HAP-1 (cell line): ENCODE measurements at regions not wholly inside any gene's neighbourhood (a gene's known extent, or its start where the extent isn't known, plus 50 kb on each side); places are given as distances from the start of the nearest gene placed in this dataset.
A peak's percentile ranks its signal among the peaks of the same experiment; 100 is the strongest.
"Not testable (repeated sequence)": the region's sequence is repeated elsewhere in the genome, so short reads cannot be mapped to it uniquely, and the experiment has no call there.

ENCODE experiments used
- DNase-seq, 2 experiments: peaks; one replicate each; pipeline ENCODE4 v3.0.0-alpha.2; 2016 to 2020; ENCODE audit warnings: low spot score in 2 of 2
- H3K27me3 ChIP-seq: fragments of 250-450 bp; sonication (Bioruptor Pico); 2 replicates; pipeline ENCODE4 v1.5.1; 2020; ENCODE audit warnings: low read depth, mild to moderate bottlenecking, moderate library complexity
- H3K36me3 ChIP-seq: fragments of 250-450 bp; sonication (Bioruptor Pico); replicated peaks from 2 replicates; pipeline ENCODE4 v1.5.1; 2020; ENCODE audit warnings: mild to moderate bottlenecking
- H3K4me1 ChIP-seq: fragments of 250-450 bp; sonication (Bioruptor Pico); 2 replicates; pipeline ENCODE4 v1.5.1; 2020; ENCODE audit warnings: mild to moderate bottlenecking
- H3K4me3 ChIP-seq: fragments of 250-450 bp; sonication (Bioruptor Pico); 2 replicates; pipeline ENCODE4 v1.5.1; 2020; ENCODE audit warnings: mild to moderate bottlenecking, moderate library complexity
- H3K9me3 ChIP-seq: fragments of 250-450 bp; sonication (Bioruptor Pico); 2 replicates; pipeline ENCODE4 v1.5.1; 2020; ENCODE audit warnings: mild to moderate bottlenecking, moderate library complexity
- in situ Hi-C: fragments of 300-500 bp; cut with MboI; formaldehyde crosslinking; loops from 3 replicates; pipeline ENCODE4 v1.14.3; 2020; ENCODE audit warnings: low sequenced_read_pairs, inconsistent platforms, mixed read lengths

DNA sequence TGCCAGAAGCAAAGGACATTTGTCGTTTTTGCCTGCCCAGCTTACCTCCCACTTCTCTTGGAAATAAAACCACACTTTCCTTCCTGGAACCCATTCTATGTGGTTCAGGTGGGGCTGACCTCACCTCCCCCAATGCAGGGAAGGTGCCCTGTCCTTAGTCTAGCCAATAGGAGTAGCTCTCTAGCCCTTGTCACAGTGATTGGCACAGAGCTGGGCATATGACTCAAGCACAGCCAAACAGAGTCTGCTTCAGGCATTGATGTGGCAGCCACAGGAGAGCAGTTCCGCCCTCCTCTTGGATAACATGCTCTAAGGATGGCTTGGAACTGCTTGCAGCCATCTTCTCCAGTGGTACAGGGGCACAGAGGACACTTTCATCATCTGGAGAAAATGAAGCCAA lies 134.0 kb downstream of the LRIG2 start:
- peaks cover 2% of the 10 kb centered on the region; the same call in 1 of the 2 replicates for H3K4me1 ChIP-seq
- DNase-seq, result no peak
- no peaks in the 10 kb centered on the region for H3K36me3 ChIP-seq
- H3K27me3 ChIP-seq, result no peaks in the 10 kb centered on the region
- H3K9me3 ChIP-seq, result no peaks in the 10 kb centered on the region
- in situ Hi-C loops, result no loop called here
- H3K4me3 ChIP-seq, result no peak overlapping the region

DNA sequence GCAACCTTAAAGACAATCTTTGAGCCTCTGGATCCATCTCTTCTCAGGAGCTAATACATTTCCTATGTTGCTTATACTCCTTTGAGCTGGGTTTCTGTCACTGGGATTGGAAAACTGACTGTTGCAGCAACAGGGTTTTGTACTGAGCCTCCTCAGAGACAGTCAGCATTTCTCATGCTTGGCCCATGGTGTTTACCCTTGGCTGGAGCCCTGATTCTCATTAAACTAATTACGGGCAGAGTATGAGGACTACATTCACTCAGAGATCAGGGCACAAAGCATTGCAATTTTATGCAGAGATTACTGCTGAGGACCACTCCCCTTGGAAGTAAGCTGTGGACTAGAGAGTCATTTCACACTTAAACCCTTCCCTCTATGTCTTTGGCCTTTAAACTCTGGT lies 134.5 kb downstream of the LRIG2 start:
- Histone ChIP-seq H3K4me1 (no peaks in the 10 kb centered on the region), H3K36me3 (no peaks in the 10 kb centered on the region), H3K4me3 (no peak overlapping the region), H3K27me3 (no peaks in the 10 kb centered on the region), H3K9me3 (no peaks in the 10 kb centered on the region)
- no peak for DNase-seq
- in situ Hi-C loops, result no loop called here

DNA sequence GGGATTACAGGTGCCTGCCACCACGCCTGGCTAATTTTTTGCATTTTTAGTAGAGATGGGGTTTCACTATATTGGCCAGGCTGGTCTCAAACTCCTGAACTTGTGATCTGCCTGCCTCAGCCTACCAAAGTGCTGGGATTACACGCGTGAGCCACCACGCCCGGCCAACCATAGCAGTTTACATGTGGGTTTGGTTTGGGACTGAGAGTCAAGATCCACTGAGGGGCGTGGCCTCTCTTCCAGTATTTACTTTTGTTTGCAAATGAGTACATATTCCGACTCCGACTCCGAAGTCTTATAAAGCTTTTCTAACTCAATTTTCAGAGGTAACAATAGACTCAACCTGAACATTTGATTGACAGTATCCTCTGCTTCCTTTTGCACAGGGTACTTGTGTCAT lies 135.4 kb downstream of the LRIG2 start:
- in situ Hi-C loops, H3K4me3 ChIP-seq: not testable (repeated sequence)

GRCh38 chr1:113210248-113210647 lies 137.2 kb downstream of the LRIG2 start:
- Histone ChIP-seq H3K4me1 (no peaks in the 10 kb centered on the region), H3K4me3 (no peak overlapping the region), H3K36me3 (no peaks in the 10 kb centered on the region), H3K9me3 (0 out of 2 replicates have a peak, but pooled peaks cover 3% of the 10 kb centered on the region), H3K27me3 (no peaks in the 10 kb centered on the region)
- in situ Hi-C loops, result no loop called here
- no peak for DNase-seq

More for the DNA sequence above, 135.4 kb downstream of the LRIG2 start:
- not testable (repeated sequence) for H3K36me3 ChIP-seq, H3K4me1 ChIP-seq, DNase-seq, H3K27me3 ChIP-seq, H3K9me3 ChIP-seq

DNA sequence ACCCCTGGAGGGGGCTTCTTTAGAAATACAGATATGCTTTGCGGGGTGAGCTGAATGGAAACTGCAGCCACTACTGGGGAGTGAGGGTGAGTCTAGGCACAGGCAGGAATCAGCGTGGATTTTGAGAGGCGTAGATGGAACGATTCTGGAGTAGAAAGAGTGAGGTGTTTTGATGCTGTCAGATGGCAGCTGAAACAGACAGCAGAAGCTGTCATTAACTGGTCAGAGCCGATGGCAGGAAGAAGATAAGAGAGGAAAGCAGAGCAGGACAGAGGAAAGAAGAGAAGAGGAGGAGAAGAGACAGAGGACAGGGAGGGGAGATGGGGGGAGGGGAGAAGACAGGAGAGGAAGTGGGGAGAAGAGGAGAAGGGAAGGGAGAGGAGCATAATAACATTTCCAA lies 138.5 kb downstream of the LRIG2 start:
- Histone ChIP-seq H3K4me1 (no peaks in the 10 kb centered on the region), H3K36me3 (no peaks in the 10 kb centered on the region), H3K4me3 (no peak overlapping the region), H3K27me3 (no peaks in the 10 kb centered on the region), H3K9me3 (0 out of 2 replicates have a peak, but pooled peaks cover 5% of the 10 kb centered on the region)
- no peak for DNase-seq
- in situ Hi-C loops, result no loop called here

DNA sequence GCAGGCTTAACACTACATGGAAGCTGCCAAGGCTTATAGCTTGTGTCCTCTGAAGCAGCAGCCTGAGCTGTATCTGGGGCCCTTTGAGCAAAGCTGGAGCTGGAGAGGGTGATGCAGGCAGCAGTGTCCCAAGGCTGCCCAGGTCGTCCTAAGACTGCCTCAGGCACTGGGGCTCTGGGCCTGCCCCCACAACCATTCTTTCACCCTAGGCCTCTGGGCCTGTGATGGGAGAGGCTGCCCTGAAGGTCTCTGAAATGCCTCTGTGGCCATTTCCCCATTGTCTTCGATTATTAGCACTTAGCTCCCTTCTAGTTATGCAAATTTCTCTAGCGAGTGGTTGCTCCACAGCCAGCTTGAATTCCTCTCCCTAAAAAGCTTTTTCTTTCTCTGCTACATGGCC lies 142.0 kb downstream of the LRIG2 start:
- Histone ChIP-seq H3K36me3 (no peaks in the 10 kb centered on the region), H3K4me1 (no peaks in the 10 kb centered on the region), H3K9me3 (0 out of 2 replicates have a peak, but pooled peaks cover 5% of the 10 kb centered on the region), H3K4me3 (no peak overlapping the region), H3K27me3 (no peaks in the 10 kb centered on the region)
- in situ Hi-C loops, result no loop called here
- DNase-seq, result no peak

- no peaks in the 10 kb centered on the region for H3K27me3 ChIP-seq
- H3K36me3 ChIP-seq, result no peaks in the 10 kb centered on the region
- in situ Hi-C loops, result no loop called here
- H3K4me1 ChIP-seq, result peaks cover 9% of the 10 kb centered on the region
- H3K4me3 ChIP-seq, result no peak overlapping the region
- H3K9me3 ChIP-seq, result 0 out of 2 replicates have a peak, but pooled peaks cover 5% of the 10 kb centered on the region
- no peak for DNase-seq
These were observed 143.7 kb downstream of the LRIG2 start for GRCh38 chr1:113216664-113217063.

GRCh38 chr1:113217447-113218208 lies 144.6 kb downstream of the LRIG2 start:
- Histone ChIP-seq H3K4me3 (no peak overlapping the region), H3K4me1 (peaks cover 9% of the 10 kb centered on the region), H3K27me3 (no peaks in the 10 kb centered on the region), H3K36me3 (no peaks in the 10 kb centered on the region), H3K9me3 (0 out of 2 replicates have a peak, but pooled peaks cover 5% of the 10 kb centered on the region)
- DNase-seq, result no peak
- in situ Hi-C loops, result no loop called here

DNA sequence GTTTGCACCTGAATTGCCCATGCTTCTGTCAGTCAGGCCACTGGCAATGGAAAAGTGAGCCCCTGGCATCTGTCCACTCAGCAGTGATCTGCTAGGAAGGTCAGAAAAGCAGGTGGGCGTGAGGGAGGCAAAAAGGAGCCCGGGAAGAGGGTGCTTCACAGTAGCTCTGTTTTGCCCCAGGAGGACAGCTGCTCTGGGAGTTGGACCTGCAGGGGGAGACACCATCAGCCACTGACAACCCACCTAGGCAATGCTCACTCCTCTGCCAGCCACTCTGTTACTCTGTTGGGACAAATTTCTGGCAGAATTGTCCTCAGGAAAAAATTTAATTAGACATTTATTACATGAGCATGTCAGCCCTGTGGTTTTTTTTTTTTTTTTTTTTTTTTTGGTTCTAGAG lies 146.4 kb downstream of the LRIG2 start:
- Histone ChIP-seq H3K4me1 (peaks cover 9% of the 10 kb centered on the region), H3K27me3 (no peaks in the 10 kb centered on the region), H3K9me3 (0 out of 2 replicates have a peak, but pooled peaks cover 4% of the 10 kb centered on the region), H3K4me3 (no peak overlapping the region), H3K36me3 (no peaks in the 10 kb centered on the region)
- peak in 1 of 2 experiments; percentile 30 for DNase-seq
- in situ Hi-C loops, result no loop called here

- in situ Hi-C loops, result no loop called here
- Histone ChIP-seq H3K4me1 (peaks cover 9% of the 10 kb centered on the region), H3K27me3 (no peaks in the 10 kb centered on the region), H3K36me3 (no peaks in the 10 kb centered on the region), H3K4me3 (no peak overlapping the region), H3K9me3 (0 out of 2 replicates have a peak, but pooled peaks cover 2% of the 10 kb centered on the region)
- DNase-seq, result no peak
These were observed 146.8 kb downstream of the LRIG2 start for GRCh38 chr1:113219828-113220227.

GRCh38 chr1:113223040-113223439 lies 150.0 kb downstream of the LRIG2 start:
- no peak for DNase-seq
- Histone ChIP-seq H3K27me3 (peaks cover under 1% of the 10 kb centered on the region; the same call in 1 of the 2 replicates), H3K4me1 (peaks cover 9% of the 10 kb centered on the region), H3K9me3 (no peaks in the 10 kb centered on the region; the same call in 1 of the 2 replicates), H3K36me3 (no peaks in the 10 kb centered on the region), H3K4me3 (no peak overlapping the region)
- in situ Hi-C loops, result no loop called here

DNA sequence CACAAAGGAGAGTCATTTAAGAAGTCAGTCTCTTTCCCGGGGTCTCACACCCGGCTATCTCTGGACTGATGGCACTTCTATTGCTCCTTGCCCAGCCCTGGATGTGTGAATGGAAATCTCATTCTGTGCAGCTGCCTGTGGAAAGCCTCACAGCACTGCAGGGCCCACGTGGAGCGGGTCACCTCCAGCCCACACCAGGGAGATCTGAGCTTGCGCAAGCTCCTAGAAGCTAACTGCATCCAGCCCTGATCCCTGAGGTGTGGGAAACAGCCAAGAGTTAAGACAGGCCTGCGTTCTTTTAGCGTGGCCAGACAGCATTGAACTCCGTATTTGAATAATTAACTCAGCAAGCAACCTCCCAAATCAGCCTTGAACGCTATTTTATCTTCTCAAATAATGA lies 150.5 kb downstream of the LRIG2 start:
- no peaks in the 10 kb centered on the region; the same call in 1 of the 2 replicates for H3K9me3 ChIP-seq
- no peak overlapping the region for H3K4me3 ChIP-seq
- H3K36me3 ChIP-seq, result no peaks in the 10 kb centered on the region
- DNase-seq, result no peak
- H3K27me3 ChIP-seq, result peaks cover 6% of the 10 kb centered on the region; the same call in 1 of the 2 replicates
- in situ Hi-C loops, result no loop called here
- H3K4me1 ChIP-seq, result peaks cover 9% of the 10 kb centered on the region

- in situ Hi-C loops, result no loop called here
- H3K27me3 ChIP-seq, result peaks cover 9% of the 10 kb centered on the region; the same call in 1 of the 2 replicates
- no peaks in the 10 kb centered on the region for H3K36me3 ChIP-seq
- no peak overlapping the region for H3K4me3 ChIP-seq
- DNase-seq, result no peak
- peaks cover 5% of the 10 kb centered on the region for H3K4me1 ChIP-seq
- no peaks in the 10 kb centered on the region; the same call in 1 of the 2 replicates for H3K9me3 ChIP-seq
These were observed 153.2 kb downstream of the LRIG2 start for GRCh38 chr1:113226148-113226547.

- H3K9me3 ChIP-seq, result no peaks in the 10 kb centered on the region
- no peak overlapping the region for H3K4me3 ChIP-seq
- no peak for DNase-seq
- peaks cover 9% of the 10 kb centered on the region; the same call in 1 of the 2 replicates for H3K27me3 ChIP-seq
- H3K36me3 ChIP-seq, result no peaks in the 10 kb centered on the region
- no peaks in the 10 kb centered on the region for H3K4me1 ChIP-seq
- in situ Hi-C loops, result no loop called here
These were observed 158.4 kb upstream of the MAGI3 start for GRCh38 chr1:113231866-113232265.
